ENCODE measurements at regions not wholly inside any gene's neighbourhood (a gene's known extent, or its start where the extent isn't known, plus 50 kb on each side); places are given as distances from the start of the nearest gene placed in this dataset.

DNA sequence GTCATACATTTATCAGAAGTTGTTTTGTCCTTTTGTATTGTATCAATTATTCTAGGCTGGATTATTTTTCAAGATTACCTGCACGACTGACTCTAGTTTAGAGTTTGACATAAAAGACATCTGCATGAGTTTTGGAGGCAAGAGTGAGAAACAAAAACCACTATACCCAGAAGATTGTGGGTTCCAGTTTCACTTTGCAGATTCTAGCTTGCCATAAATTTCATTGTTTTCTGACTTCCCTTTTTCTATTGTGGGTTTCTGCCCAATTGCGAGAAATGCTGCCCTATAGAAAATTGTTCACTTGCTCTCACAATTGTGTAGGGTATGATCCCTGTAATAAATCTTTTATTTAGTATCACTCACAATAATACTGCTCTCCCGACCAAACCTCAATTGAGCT, 1043.4 kb upstream of the CDH10 start:
- no peak overlapping the region for H3K4me3 ChIP-seq (ENCODE audit: low read depth in 2 of 2, low read length in 1 of 2)
- H3F3A ChIP-seq (replicated peaks; ENCODE audit: insufficient read depth), result no peaks in the 10 kb centered on the region
- TF ChIP-seq IRF3 (IDR thresholded peaks at IDR 0.05; ENCODE audit: low read depth, low read length) (no peak), FOXM1 (IDR thresholded peaks at IDR 0.05; ENCODE audit: low read depth) (no peak), FOXJ3 (CRISPR knock-in tag; IDR thresholded peaks at IDR 0.05) (no peak), RCOR1 (IDR thresholded peaks at IDR 0.05; ENCODE audit: low read length) (no peak), TAF1 (IDR thresholded peaks at IDR 0.05; ENCODE audit: borderline replicate concordance, low read depth, low read length) (no peak), JUND (IDR thresholded peaks at IDR 0.05) (no peak), TEAD4 (IDR thresholded peaks at IDR 0.05; ENCODE audit: borderline replicate concordance, insufficient read depth) (no peak), ZBTB33 (IDR thresholded peaks at IDR 0.05; ENCODE audit: borderline replicate concordance, low read depth) (no peak)
- TF ChIP-seq, protein P1, sequence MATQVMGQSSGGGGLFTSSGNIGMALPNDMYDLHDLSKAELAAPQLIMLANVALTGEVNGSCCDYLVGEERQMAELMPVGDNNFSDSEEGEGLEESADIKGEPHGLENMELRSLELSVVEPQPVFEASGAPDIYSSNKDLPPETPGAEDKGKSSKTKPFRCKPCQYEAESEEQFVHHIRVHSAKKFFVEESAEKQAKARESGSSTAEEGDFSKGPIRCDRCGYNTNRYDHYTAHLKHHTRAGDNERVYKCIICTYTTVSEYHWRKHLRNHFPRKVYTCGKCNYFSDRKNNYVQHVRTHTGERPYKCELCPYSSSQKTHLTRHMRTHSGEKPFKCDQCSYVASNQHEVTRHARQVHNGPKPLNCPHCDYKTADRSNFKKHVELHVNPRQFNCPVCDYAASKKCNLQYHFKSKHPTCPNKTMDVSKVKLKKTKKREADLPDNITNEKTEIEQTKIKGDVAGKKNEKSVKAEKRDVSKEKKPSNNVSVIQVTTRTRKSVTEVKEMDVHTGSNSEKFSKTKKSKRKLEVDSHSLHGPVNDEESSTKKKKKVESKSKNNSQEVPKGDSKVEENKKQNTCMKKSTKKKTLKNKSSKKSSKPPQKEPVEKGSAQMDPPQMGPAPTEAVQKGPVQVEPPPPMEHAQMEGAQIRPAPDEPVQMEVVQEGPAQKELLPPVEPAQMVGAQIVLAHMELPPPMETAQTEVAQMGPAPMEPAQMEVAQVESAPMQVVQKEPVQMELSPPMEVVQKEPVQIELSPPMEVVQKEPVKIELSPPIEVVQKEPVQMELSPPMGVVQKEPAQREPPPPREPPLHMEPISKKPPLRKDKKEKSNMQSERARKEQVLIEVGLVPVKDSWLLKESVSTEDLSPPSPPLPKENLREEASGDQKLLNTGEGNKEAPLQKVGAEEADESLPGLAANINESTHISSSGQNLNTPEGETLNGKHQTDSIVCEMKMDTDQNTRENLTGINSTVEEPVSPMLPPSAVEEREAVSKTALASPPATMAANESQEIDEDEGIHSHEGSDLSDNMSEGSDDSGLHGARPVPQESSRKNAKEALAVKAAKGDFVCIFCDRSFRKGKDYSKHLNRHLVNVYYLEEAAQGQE (IDR thresholded peaks at IDR 0.05; ENCODE audit: low read depth, low read length), result no peak
- no peaks in the 10 kb centered on the region for H3K4me1 ChIP-seq (ENCODE audit: control insufficient read depth in 1 of 2, insufficient read depth in 2 of 2, low read depth in 1 of 2, low read length in 1 of 2)
- no peaks in the 10 kb centered on the region for H4K20me1 ChIP-seq (ENCODE audit: insufficient read depth)
- 2% methylated on average over 3 of the region's 3 CpGs for WGBS (ENCODE audit: low lambda C conversion rate)
- 0 out of 2 replicates have a peak, but pooled peaks cover 3% of the 10 kb centered on the region for H3K9me3 ChIP-seq
- no peak overlapping the region for H3K9ac ChIP-seq
- DNase-seq, result no peak
- POLR2A ChIA-PET, result no interaction called here
- CTCF ChIA-PET, result no interaction called here
- H2AFZ ChIP-seq (ENCODE audit: low read depth), result no peak overlapping the region
- no peaks in the 10 kb centered on the region for H3K27me3 ChIP-seq (ENCODE audit: insufficient read depth)
- H3K4me2 ChIP-seq, result no peak overlapping the region
- H3K27ac ChIP-seq (ENCODE audit: low read depth in 2 of 2, low read length in 1 of 2), result no peak overlapping the region
- no peaks in the 10 kb centered on the region for H3K36me3 ChIP-seq (replicated peaks in 1 of 2; ENCODE audit: control insufficient read depth in 1 of 2, insufficient read depth in 2 of 2, low read length in 1 of 2)
- H3K9me2 ChIP-seq, result no peaks in the 10 kb centered on the region
- H3K79me2 ChIP-seq (ENCODE audit: insufficient read depth), result no peaks in the 10 kb centered on the region

Measured in SK-N-SH (cell line).